Common myeloid progenitor, CD34-positive (primary cell): ENCODE measurements at regions not wholly inside any gene's neighbourhood (a gene's known extent, or its start where the extent isn't known, plus 50 kb on each side); places are given as distances from the start of the nearest gene placed in this dataset.

ENCODE experiments used
- CTCF ChIA-PET: fragments of 350-600 bp; sonication (Branson Sonifier 250); formaldehyde crosslinking; loops from one replicate; lab custom pipeline; 2021; ENCODE audit warnings: antibody characterized with exemption; lab: Charles Lee
- POLR2A ChIA-PET: fragments of 350-600 bp; sonication (Branson Sonifier 250); formaldehyde crosslinking; loops from one replicate; lab custom pipeline; 2021; ENCODE audit warnings: antibody characterized with exemption; lab: Charles Lee
- DNase-seq, 3 donors: peaks; one replicate each; pipeline versions ENCODE4 v3.0.0 to v3.0.0-alpha.2; 2013
- H3K27ac ChIP-seq, 2 experiments: 1 replicate in 1 of 2; 2 replicates in 1 of 2; pipeline ENCODE4 v1.7.0; 2013; ENCODE audit warnings: inconsistent platforms in 2 of 2, low read length in 2 of 2, mild to moderate bottlenecking in 2 of 2, low read depth in 1 of 2, moderate library complexity in 1 of 2; ENCODE audit not compliant: severe bottlenecking in 2 of 2, insufficient read depth in 1 of 2, poor library complexity in 1 of 2
- H3K27me3 ChIP-seq, 5 experiments: replicated peaks in 2 of 5; 1 replicate in 3 of 5; 2 replicates in 2 of 5; pipeline versions ENCODE4 v1.6.1 to v1.7.0; 2013; ENCODE audit warnings: low read length in 4 of 5, mild to moderate bottlenecking in 2 of 5, moderate library complexity in 2 of 5, inconsistent platforms in 1 of 5; ENCODE audit not compliant: insufficient read depth in 5 of 5, control insufficient read depth in 4 of 5
- H3K36me3 ChIP-seq, 4 experiments: 1 replicate in 2 of 4; 2 replicates in 2 of 4; pipeline versions ENCODE4 v1.6.1 to v1.7.0; 2013; ENCODE audit warnings: low read length in 3 of 4, control low read depth in 1 of 4, mild to moderate bottlenecking in 1 of 4; ENCODE audit not compliant: control insufficient read depth in 4 of 4, insufficient read depth in 4 of 4
- H3K4me1 ChIP-seq, 4 experiments: 1 replicate in 3 of 4; 2 replicates in 1 of 4; pipeline versions ENCODE4 v1.6.1 to v1.7.1; 2013; ENCODE audit warnings: low read length in 3 of 4, mild to moderate bottlenecking in 3 of 4, control low read depth in 1 of 4, inconsistent platforms in 1 of 4, moderate library complexity in 1 of 4; ENCODE audit not compliant: control insufficient read depth in 4 of 4, insufficient read depth in 4 of 4; ENCODE audit errors: control extremely low read depth in 1 of 4
- H3K4me3 ChIP-seq, 7 experiments: 1 replicate in 4 of 7; 2 replicates in 3 of 7; pipeline versions ENCODE4 v1.5.1 to v1.7.0; 2013; ENCODE audit warnings: mild to moderate bottlenecking in 7 of 7, low read length in 6 of 7, moderate library complexity in 6 of 7, inconsistent platforms in 2 of 7, low read depth in 2 of 7, control low read depth in 1 of 7; ENCODE audit not compliant: insufficient read depth in 4 of 7, control insufficient read depth in 1 of 7; ENCODE audit errors: extremely low read depth in 1 of 7
- H3K9me3 ChIP-seq, 5 experiments: 1 replicate in 4 of 5; 2 replicates in 1 of 5; pipeline versions ENCODE4 v1.6.1 to v1.7.1; 2013; ENCODE audit warnings: low read length in 4 of 5, mild to moderate bottlenecking in 2 of 5, inconsistent platforms in 1 of 5, low read depth in 1 of 5, moderate library complexity in 1 of 5; ENCODE audit not compliant: control insufficient read depth in 4 of 5, insufficient read depth in 2 of 5; ENCODE audit errors: control extremely low read depth in 1 of 5
- WGBS: methylation state at CpG from one replicate; pipeline ENCODE4 v1.1.5; 2013; ENCODE audit not compliant: insufficient coverage; 5-methylcytosine and 5-hydroxymethylcytosine counted together

DNA sequence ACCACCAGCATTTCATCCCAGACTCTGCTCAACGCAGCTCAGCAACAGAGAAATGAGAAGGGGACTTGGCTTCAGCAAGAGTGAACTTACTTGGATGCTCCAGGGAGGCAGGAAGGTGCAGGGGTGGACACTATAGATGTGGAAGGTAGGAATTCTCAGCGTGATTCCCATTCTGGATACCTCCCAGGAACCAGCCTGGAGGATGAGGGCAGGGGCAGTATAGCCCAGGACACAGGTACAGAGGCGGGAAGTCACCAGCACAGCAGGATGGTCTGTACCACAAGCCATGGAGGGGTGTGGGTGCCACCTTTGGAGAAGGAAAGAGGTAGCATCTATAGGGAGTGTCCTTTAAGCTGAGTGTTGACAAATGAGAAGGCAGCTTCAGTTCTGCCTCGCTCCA is 1275.2 kb downstream of the TBC1D22A start:
- ChIA-PET POLR2A (no interaction called here), CTCF (no interaction called here)
- DNase-seq: no peak
- WGBS: 75% methylated on average over 1 of the region's 4 CpGs
- no peak overlapping the region for H3K27ac ChIP-seq
- H3K27me3 ChIP-seq: peaks cover 0 to 4% (median 0%) of the 10 kb centered on the region in 5 experiments
- no peaks in the 10 kb centered on the region for H3K4me1 ChIP-seq
- no peaks in the 10 kb centered on the region for H3K36me3 ChIP-seq
- H3K9me3 ChIP-seq: peaks cover 0 to 2% (median 0%) of the 10 kb centered on the region in 5 experiments
- no peak overlapping the region for H3K4me3 ChIP-seq

DNA sequence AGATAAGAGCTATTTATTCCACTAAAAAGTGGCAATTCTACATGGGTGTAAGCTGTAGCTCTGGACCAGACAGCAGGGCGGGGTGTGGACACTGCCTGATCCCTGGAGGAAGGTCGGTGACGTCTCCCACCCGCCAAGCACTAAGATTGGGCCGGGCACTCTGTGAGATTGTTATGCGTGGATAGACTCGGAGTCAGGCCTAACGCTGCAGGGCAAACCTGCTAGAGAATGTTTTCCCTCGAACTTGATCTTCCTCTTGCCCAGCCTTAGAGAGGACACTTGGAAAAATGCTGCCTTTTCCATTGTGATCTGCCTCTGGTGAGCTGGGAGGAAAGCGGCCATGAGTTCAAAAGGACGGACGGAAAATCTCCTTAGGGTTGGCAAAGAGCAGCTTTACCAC is 1273.4 kb downstream of the TBC1D22A start:
- Histone ChIP-seq H3K36me3 (no peaks in the 10 kb centered on the region), H3K4me1 (no peaks in the 10 kb centered on the region), H3K4me3 (no peak overlapping the region), H3K27me3 (peaks cover 0 to 4% (median 0%) of the 10 kb centered on the region in 5 experiments), H3K27ac (no peak overlapping the region), H3K9me3 (peaks cover 0 to 2% (median 0%) of the 10 kb centered on the region in 5 experiments)
- ChIA-PET CTCF (no interaction called here), POLR2A (no interaction called here)
- no peak for DNase-seq
- 95% methylated on average over 11 of the region's 12 CpGs for WGBS

- ChIA-PET POLR2A (no interaction called here), CTCF (no interaction called here)
- WGBS: 100% methylated on average over 2 of the region's 6 CpGs
- H3K4me1 ChIP-seq: no peaks in the 10 kb centered on the region
- no peak overlapping the region for H3K27ac ChIP-seq
- no peaks in the 10 kb centered on the region for H3K9me3 ChIP-seq
- no peak for DNase-seq
- no peak overlapping the region for H3K4me3 ChIP-seq
- no peaks in the 10 kb centered on the region for H3K36me3 ChIP-seq
- peaks cover 0 to 3% (median 0%) of the 10 kb centered on the region in 5 experiments for H3K27me3 ChIP-seq
These were observed 1269.1 kb downstream of the TBC1D22A start for GRCh38 chr22:48031589-48031988.

DNA sequence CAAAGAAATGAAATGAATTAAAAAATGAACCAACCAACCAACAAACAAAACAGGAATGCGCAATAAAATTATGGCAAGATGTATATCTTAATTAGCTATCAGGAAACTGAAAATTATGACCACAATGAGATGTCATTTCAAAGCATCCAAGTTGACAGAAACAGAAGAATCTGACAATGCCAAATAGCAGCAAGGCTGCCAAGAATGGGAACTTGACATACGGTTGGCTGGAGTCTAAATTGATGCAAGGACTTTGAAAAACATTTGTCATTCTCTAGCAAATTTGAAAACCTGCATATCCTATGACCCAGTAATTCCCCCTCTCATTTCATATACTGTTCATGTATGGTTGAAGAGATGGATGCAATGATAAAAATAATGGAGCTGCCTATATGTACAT is 1262.6 kb downstream of the TBC1D22A start:
- no peak for DNase-seq
- peaks cover 0 to 11% (median 8%) of the 10 kb centered on the region in 5 experiments for H3K9me3 ChIP-seq
- CTCF ChIA-PET: no interaction called here
- H3K27ac ChIP-seq: no peak overlapping the region
- peaks cover 0 to 3% (median 0%) of the 10 kb centered on the region in 5 experiments for H3K27me3 ChIP-seq
- POLR2A ChIA-PET: no interaction called here
- no peaks in the 10 kb centered on the region for H3K36me3 ChIP-seq
- H3K4me3 ChIP-seq: no peak overlapping the region
- no peaks in the 10 kb centered on the region for H3K4me1 ChIP-seq
- 100% methylated on average over 2 of the region's 2 CpGs for WGBS

DNA sequence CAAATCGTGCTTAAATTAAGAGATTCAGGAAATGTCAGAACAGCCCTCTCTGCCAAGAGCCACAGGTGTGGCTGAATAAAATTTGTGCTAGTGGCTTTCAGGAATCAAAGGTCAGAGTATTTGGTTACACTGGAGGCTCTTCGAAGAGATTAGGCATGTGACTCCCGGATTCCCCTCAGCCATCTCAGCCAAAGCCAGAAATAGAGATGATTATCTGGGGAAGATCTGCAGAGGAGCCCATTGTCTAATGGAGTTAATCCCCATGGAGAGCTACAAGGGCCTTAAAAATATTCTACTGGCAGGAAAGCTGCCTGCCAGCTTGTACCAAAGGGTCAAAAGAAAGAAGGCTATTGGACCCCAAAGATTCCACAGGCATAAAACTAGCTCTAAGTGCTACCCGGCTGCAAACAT is 1259.5 kb downstream of the TBC1D22A start:
- H3K27ac ChIP-seq: no peak overlapping the region
- DNase-seq: no peak
- peaks cover 0 to 26% (median 21%) of the 10 kb centered on the region in 5 experiments for H3K9me3 ChIP-seq
- H3K27me3 ChIP-seq: peaks cover 0 to 5% (median 2%) of the 10 kb centered on the region in 5 experiments
- H3K36me3 ChIP-seq: no peaks in the 10 kb centered on the region
- WGBS: 95% methylated on average over 4 of the region's 4 CpGs
- ChIA-PET POLR2A (no interaction called here), CTCF (no interaction called here)
- no peak overlapping the region for H3K4me3 ChIP-seq
- H3K4me1 ChIP-seq: no peaks in the 10 kb centered on the region

GRCh38 chr22:48018346-48018745 is 1255.9 kb downstream of the TBC1D22A start:
- H3K9me3 ChIP-seq: peaks cover 0 to 29% (median 21%) of the 10 kb centered on the region in 5 experiments
- WGBS: 83% methylated on average over 5 of the region's 5 CpGs
- ChIA-PET POLR2A (no interaction called here), CTCF (no interaction called here)
- H3K36me3 ChIP-seq: no peaks in the 10 kb centered on the region
- no peak for DNase-seq
- peaks cover 0 to 6% (median 5%) of the 10 kb centered on the region in 5 experiments for H3K27me3 ChIP-seq
- no peak overlapping the region for H3K4me3 ChIP-seq
- no peaks in the 10 kb centered on the region for H3K4me1 ChIP-seq
- H3K27ac ChIP-seq: no peak overlapping the region

- Histone ChIP-seq H3K9me3 (peaks cover 0 to 26% (median 18%) of the 10 kb centered on the region in 5 experiments), H3K27ac (no peak overlapping the region), H3K27me3 (peaks cover 0 to 6% (median 5%) of the 10 kb centered on the region in 5 experiments), H3K4me3 (no peak overlapping the region), H3K4me1 (no peaks in the 10 kb centered on the region), H3K36me3 (no peaks in the 10 kb centered on the region)
- ChIA-PET CTCF (no interaction called here), POLR2A (no interaction called here)
- 94% methylated on average over 5 of the region's 5 CpGs for WGBS
- DNase-seq: no peak
These were observed 1253.3 kb downstream of the TBC1D22A start for GRCh38 chr22:48015701-48016100.
